ENCODE measurements at regions not wholly inside any gene's neighbourhood (a gene's known extent, or its start where the extent isn't known, plus 50 kb on each side); places are given as distances from the start of the nearest gene placed in this dataset.

- Histone ChIP-seq H3K27me3 (ENCODE audit: control insufficient read depth in 2 of 2, insufficient read depth in 2 of 2, low read length in 2 of 2) (no peaks in the 10 kb centered on the region), H3K27ac (ENCODE audit: extremely low read depth, low read depth, low read length) (no peak overlapping the region), H3K4me1 (replicated peaks in 1 of 2; ENCODE audit: control insufficient read depth in 2 of 2, insufficient read depth in 2 of 2, low read length in 2 of 2) (no peaks in the 10 kb centered on the region), H3K4me2 (ENCODE audit: insufficient read depth, low read length) (no peak overlapping the region), H3K9me3 (replicated peaks; ENCODE audit: control insufficient read depth, insufficient read depth, low read depth, low read length) (no peaks in the 10 kb centered on the region; the same call in 1 of the 2 replicates), H2AFZ (ENCODE audit: low read depth, low read length) (no peak overlapping the region), H4K20me1 (replicated peaks; ENCODE audit: control insufficient read depth, insufficient read depth, low read length) (no peaks in the 10 kb centered on the region), H3K9me1 (ENCODE audit: control insufficient read depth, insufficient read depth, low read length) (no peaks in the 10 kb centered on the region), H3K9ac (ENCODE audit: insufficient read depth in 1 of 2, low read depth in 2 of 2, low read length in 2 of 2) (no peak overlapping the region), H3K4me3 (no peak overlapping the region), H3K79me2 (ENCODE audit: control insufficient read depth, insufficient read depth, low read length) (no peaks in the 10 kb centered on the region), H3K36me3 (ENCODE audit: control insufficient read depth, insufficient read depth, low read length) (no peaks in the 10 kb centered on the region)
- TF ChIP-seq MEF2A (IDR thresholded peaks at IDR 0.05; ENCODE audit: control insufficient read depth, low read depth, low read length) = no peak
- TF ChIP-seq DDX20 (tag; IDR thresholded peaks at IDR 0.05; ENCODE audit: low read depth) = no peak
- no peak for TF ChIP-seq NFE2 (IDR thresholded peaks at IDR 0.05; ENCODE audit: low read depth)
- TF ChIP-seq CEBPZ (IDR thresholded peaks at IDR 0.05; ENCODE audit: borderline replicate concordance, low read depth, low read length) = no peak
- no peak for TF ChIP-seq MITF (IDR thresholded peaks at IDR 0.05)
- no peak for TF ChIP-seq SP1 (CRISPR knock-in tag; IDR thresholded peaks at IDR 0.05)
- TF ChIP-seq, protein P1, sequence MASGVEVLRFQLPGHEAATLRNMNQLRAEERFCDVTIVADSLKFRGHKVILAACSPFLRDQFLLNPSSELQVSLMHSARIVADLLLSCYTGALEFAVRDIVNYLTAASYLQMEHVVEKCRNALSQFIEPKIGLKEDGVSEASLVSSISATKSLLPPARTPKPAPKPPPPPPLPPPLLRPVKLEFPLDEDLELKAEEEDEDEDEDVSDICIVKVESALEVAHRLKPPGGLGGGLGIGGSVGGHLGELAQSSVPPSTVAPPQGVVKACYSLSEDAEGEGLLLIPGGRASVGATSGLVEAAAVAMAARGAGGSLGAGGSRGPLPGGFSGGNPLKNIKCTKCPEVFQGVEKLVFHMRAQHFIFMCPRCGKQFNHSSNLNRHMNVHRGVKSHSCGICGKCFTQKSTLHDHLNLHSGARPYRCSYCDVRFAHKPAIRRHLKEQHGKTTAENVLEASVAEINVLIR (CRISPR knock-in tag; IDR thresholded peaks at IDR 0.05) = no peak
- 0% methylated on average over 1 of the region's 1 CpG for WGBS (ENCODE audit: insufficient coverage, low coverage, missing lambda C conversion rate)
- FAIRE-seq (no peak), ATAC-seq (no peak), DNase-seq (ENCODE audit: extremely low read depth in 1 of 4, low spot score in 3 of 4) (no peak)
- BruUV-seq (replicated peaks) = no TSS peak
- intact Hi-C loops (cut with micrococcal nuclease) (no loop called here), in situ Hi-C loops (cut with MboI) (no loop called here)
- ChIA-PET CTCF (ENCODE audit: low intra/inter-chr PET ratio) (no interaction called here), POLR2A (no interaction called here)
Observed at GRCh38 chr4:11687727-11688126, 259.0 kb upstream of the HS3ST1 start.

Measured in K562 (cell line).